Endothelial cell of umbilical vein (primary cell): ENCODE measurements at regions not wholly inside any gene's neighbourhood (a gene's known extent, or its start where the extent isn't known, plus 50 kb on each side); places are given as distances from the start of the nearest gene placed in this dataset.

Experiments used
- BruUV-seq: library from RNA; stranded (reverse); fragments of 400-500 nt; replicated peaks from 2 replicates; lab custom pipeline; 2021; lab: Mats Ljungman, UMichigan
- CTCF ChIA-PET: fragments of 300-600, 350-600 bp; sonication (Branson Sonifier 250); formaldehyde crosslinking; loops from one replicate; lab custom pipeline; 2021; ENCODE audit warnings: antibody characterized with exemption, inconsistent platforms; lab: Charles Lee
- POLR2A ChIA-PET: fragments of 300-600, 350-600 bp; sonication (Branson Sonifier 250); formaldehyde crosslinking; loops from one replicate; lab custom pipeline; 2021; ENCODE audit warnings: antibody characterized with exemption, inconsistent platforms; lab: Charles Lee
- DNase-seq: peaks from one replicate; pipeline ENCODE4 v3.0.0-alpha.2; 2011; ENCODE audit warnings: low read depth, low spot score
- FAIRE-seq: peaks from 2 replicates; lab custom pipeline; 2011; peaks lifted over from hg19 to GRCh38; lab: Jason Lieb, UNC
- H2AFZ ChIP-seq: 2 replicates; pipeline ENCODE4 v1.6.0; 2012; ENCODE audit warnings: low read depth, low read length, control low read depth, inconsistent platforms
- H3K27ac ChIP-seq: 2 replicates; pipeline ENCODE4 v1.5.1; 2011; ENCODE audit warnings: low read depth, mild to moderate bottlenecking, control low read depth, low read length, moderate library complexity; ENCODE audit not compliant: insufficient read depth
- H3K27me3 ChIP-seq, 2 experiments: 2 replicates each; pipeline versions ENCODE4 v1.6.0 to v1.6.1; 2011; ENCODE audit warnings: low read length in 2 of 2, mixed read lengths in 1 of 2; ENCODE audit not compliant: control insufficient read depth in 2 of 2, insufficient read depth in 2 of 2
- H3K36me3 ChIP-seq, 2 experiments: 2 replicates in 1 of 2; 3 replicates in 1 of 2; pipeline ENCODE4 v1.5.1; 2011; ENCODE audit warnings: low read length in 2 of 2, mild to moderate bottlenecking in 1 of 2, moderate library complexity in 1 of 2; ENCODE audit not compliant: control insufficient read depth in 2 of 2, insufficient read depth in 2 of 2; ENCODE audit errors: extremely low read depth in 1 of 2
- H3K4me1 ChIP-seq: 3 replicates; pipeline ENCODE4 v1.5.1; 2011; ENCODE audit warnings: mild to moderate bottlenecking, low read length; ENCODE audit not compliant: control insufficient read depth, insufficient read depth; ENCODE audit errors: extremely low read depth
- H3K4me2 ChIP-seq: 2 replicates; pipeline ENCODE4 v1.6.1; 2011; ENCODE audit warnings: low read length, control low read depth, mixed read lengths; ENCODE audit not compliant: insufficient read depth
- H3K4me3 ChIP-seq, 3 experiments: fragments of 200-600 bp in 1 of 3; sonication (generic), shearing (Covaris generic) in 1 of 3; replicated peaks in 1 of 3; 2 replicates each; pipeline ENCODE4 v1.5.1; 2011 to 2016; ENCODE audit warnings: control low read depth in 3 of 3, low read length in 3 of 3, mild to moderate bottlenecking in 2 of 3, inconsistent platforms in 1 of 3, low read depth in 1 of 3, moderate library complexity in 1 of 3; ENCODE audit not compliant: insufficient read depth in 1 of 3
- H3K79me2 ChIP-seq: 2 replicates; pipeline ENCODE4 v1.6.0; 2012; ENCODE audit warnings: low read length, inconsistent platforms; ENCODE audit not compliant: control insufficient read depth, insufficient read depth
- H3K9ac ChIP-seq: replicated peaks from 2 replicates; pipeline ENCODE3; 2011; ENCODE audit warnings: low read length, control low read depth; ENCODE audit not compliant: insufficient read depth; ENCODE audit errors: extremely low read depth
- H3K9me1 ChIP-seq: replicated peaks from 3 replicates; pipeline ENCODE4 v1.6.0; 2011; ENCODE audit warnings: mild to moderate bottlenecking, low read length; ENCODE audit not compliant: control insufficient read depth, insufficient read depth; ENCODE audit errors: extremely low read depth
- H3K9me3 ChIP-seq: replicated peaks from 2 replicates; pipeline ENCODE4 v1.5.1; 2012; ENCODE audit warnings: low read length, inconsistent platforms; ENCODE audit not compliant: control insufficient read depth, insufficient read depth
- H4K20me1 ChIP-seq: replicated peaks from 2 replicates; pipeline ENCODE3; 2011; ENCODE audit warnings: mild to moderate bottlenecking, low read length; ENCODE audit not compliant: control insufficient read depth, insufficient read depth; ENCODE audit errors: extremely low read depth
- CTCF ChIP-seq, 2 donors: IDR thresholded peaks; 1 replicate in 1 of 2; 2 replicates in 1 of 2; pipeline ENCODE4 v1.5.1; 2011; ENCODE audit warnings: low read length in 2 of 2, mild to moderate bottlenecking in 2 of 2, moderate library complexity in 2 of 2, control low read depth in 1 of 2, inconsistent platforms in 1 of 2, low read depth in 1 of 2; ENCODE audit not compliant: insufficient read depth in 1 of 2; ENCODE audit errors: extremely low read depth in 1 of 2
- EZH2 ChIP-seq: IDR thresholded peaks from 2 replicates; pipeline ENCODE4 v1.6.1; 2012; ENCODE audit warnings: borderline replicate concordance, low read depth, mild to moderate bottlenecking, moderate library complexity, low read length, inconsistent platforms; ENCODE audit not compliant: severe bottlenecking
- FOS ChIP-seq: IDR thresholded peaks from 2 replicates; pipeline ENCODE4 v1.6.1; 2011; ENCODE audit warnings: mild to moderate bottlenecking, low read length, moderate library complexity, borderline replicate concordance; ENCODE audit not compliant: insufficient read depth
- GATA2 ChIP-seq: IDR thresholded peaks from 2 replicates; pipeline ENCODE4 v1.7.0; 2011; ENCODE audit warnings: low read depth, mild to moderate bottlenecking, moderate library complexity, mixed read lengths, low read length; ENCODE audit not compliant: insufficient read length, insufficient read depth
- JUN ChIP-seq: IDR thresholded peaks from 2 replicates; pipeline ENCODE4 v1.6.1; 2011; ENCODE audit warnings: borderline replicate concordance, low read depth; ENCODE audit not compliant: insufficient read length, insufficient read depth
- MAX ChIP-seq: IDR thresholded peaks from 2 replicates; pipeline ENCODE4 v1.6.1; 2011; ENCODE audit not compliant: insufficient read depth, insufficient read length
- MYC ChIP-seq: IDR thresholded peaks from one replicate; pipeline ENCODE4 v1.6.1; 2011; ENCODE audit warnings: mild to moderate bottlenecking, low read depth, low read length
- POLR2A ChIP-seq: IDR thresholded peaks from 2 replicates; pipeline ENCODE4 v1.6.1; 2012; ENCODE audit warnings: low read depth, mild to moderate bottlenecking, control low read depth, low read length
- POLR2AphosphoS5 ChIP-seq: IDR thresholded peaks from 2 replicates; pipeline ENCODE4 v1.6.1; 2012; ENCODE audit warnings: low read depth, mild to moderate bottlenecking, control low read depth, low read length, moderate library complexity; ENCODE audit not compliant: insufficient read depth
- dilution Hi-C: fragments of 300-500 bp; cut with MboI; formaldehyde crosslinking; loops from one replicate; pipeline ENCODE4 v1.15.0; 2019; ENCODE audit warnings: low sequenced_read_pairs; ENCODE audit not compliant: extremely low pct_ligation_motif_present
- intact Hi-C: fragments of 100-400 bp; cut with micrococcal nuclease; formaldehyde crosslinking; loops from one replicate; pipeline ENCODE4 v1.10.0; 2022

GRCh38 chr16:35744726-35745125, 2285.3 kb downstream of the TP53TG3F start:
- Histone ChIP-seq H3K4me2 (no peak overlapping the region), H3K4me1 (no peaks in the 10 kb centered on the region), H3K36me3 (no peaks in the 10 kb centered on the region), H3K9me3 (peaks cover 2% of the 10 kb centered on the region), H2AFZ (no peak overlapping the region), H3K27me3 (no peaks in the 10 kb centered on the region), H3K79me2 (no peaks in the 10 kb centered on the region), H3K9me1 (no peaks in the 10 kb centered on the region), H4K20me1 (no peaks in the 10 kb centered on the region), H3K9ac (no peak overlapping the region), H3K4me3 (no peak overlapping the region), H3K27ac (no peak overlapping the region)
- ChIA-PET CTCF (no interaction called here), POLR2A (no interaction called here)
- TF ChIP-seq CTCF (IDR thresholded peaks at IDR 0.05; ENCODE audit: extremely low read depth in 1 of 2, insufficient read depth in 1 of 2, low read depth in 1 of 2, low read length in 2 of 2) (no peak), GATA2 (no peak), POLR2A (no peak), POLR2AphosphoS5 (no peak), JUN (no peak), MYC (no peak), FOS (no peak), EZH2 (no peak), MAX (no peak)
- dilution Hi-C loops, result no loop called here
- intact Hi-C loops, result no loop called here
- FAIRE-seq, result no peak
- no peak for DNase-seq
- no TSS peak for BruUV-seq
